Smooth muscle cell (in vitro differentiated cells): ENCODE measurements at regions not wholly inside any gene's neighbourhood (a gene's known extent, or its start where the extent isn't known, plus 50 kb on each side); places are given as distances from the start of the nearest gene placed in this dataset.

Experiments used
- DNase-seq: peaks from one replicate; lab custom pipeline; 2025; ENCODE audit not compliant: unreplicated experiment; lab: John Stamatoyannopoulos, UW
- H2AFZ ChIP-seq: fragments of 200-600 bp; sonication (generic); 2 replicates; pipeline ENCODE4 v1.6.0; 2016; ENCODE audit warnings: antibody characterized with exemption, low read depth, mild to moderate bottlenecking
- H3F3A ChIP-seq: fragments of 200-600 bp; sonication (generic); 2 replicates; pipeline ENCODE4 v1.6.0; 2017; ENCODE audit warnings: antibody characterized with exemption, low read depth
- H3K27ac ChIP-seq: fragments of 200-600 bp; sonication (generic); 2 replicates; pipeline ENCODE4 v1.5.1; 2016; ENCODE audit warnings: low read depth, mild to moderate bottlenecking
- H3K27me3 ChIP-seq: fragments of 200-600 bp; sonication (generic); 2 replicates; pipeline ENCODE4 v1.6.1; 2016; ENCODE audit warnings: low read depth, mild to moderate bottlenecking
- H3K36me3 ChIP-seq: fragments of 200-600 bp; sonication (generic); 2 replicates; pipeline ENCODE4 v1.5.1; 2016; ENCODE audit warnings: low read depth
- H3K4me1 ChIP-seq: fragments of 200-600 bp; sonication (generic); 2 replicates; pipeline ENCODE4 v1.5.1; 2016; ENCODE audit warnings: low read depth
- H3K4me2 ChIP-seq: fragments of 200-600 bp; sonication (generic); 2 replicates; pipeline ENCODE4 v1.6.0; 2016; ENCODE audit warnings: mild to moderate bottlenecking
- H3K4me3 ChIP-seq: fragments of 200-600 bp; sonication (generic); 2 replicates; pipeline ENCODE4 v1.5.1; 2016; ENCODE audit warnings: mild to moderate bottlenecking
- H3K79me2 ChIP-seq: fragments of 200-600 bp; sonication (generic); 2 replicates; pipeline ENCODE4 v1.6.0; 2016; ENCODE audit warnings: low read depth, mild to moderate bottlenecking
- H3K9ac ChIP-seq: fragments of 200-600 bp; sonication (generic); 2 replicates; pipeline ENCODE4 v1.6.0; 2016; ENCODE audit warnings: low read depth
- H3K9me3 ChIP-seq: fragments of 200-600 bp; sonication (generic); replicated peaks from 2 replicates; pipeline ENCODE4 v1.5.1; 2016; ENCODE audit warnings: low read depth
- H4K20me1 ChIP-seq: fragments of 200-600 bp; sonication (generic); 2 replicates; pipeline ENCODE4 v1.6.0; 2016; ENCODE audit warnings: low read depth
- CTCF ChIP-seq: fragments of 200-600 bp; sonication (generic); IDR thresholded peaks from 2 replicates; pipeline ENCODE4 v1.5.1; 2017; ENCODE audit warnings: borderline replicate concordance, mild to moderate bottlenecking, antibody characterized with exemption; ENCODE audit not compliant: insufficient read depth, poor library complexity, severe bottlenecking
- WGBS: methylation state at CpG from one replicate; pipeline ENCODE4 v1.1.7; 2016; ENCODE audit warnings: low lambda C conversion rate; 5-methylcytosine and 5-hydroxymethylcytosine counted together

- H3K9ac ChIP-seq, result peak overlapping the region; percentile 74
- H4K20me1 ChIP-seq, result no peaks in the 10 kb centered on the region
- no peaks in the 10 kb centered on the region for H3K27me3 ChIP-seq
- peak overlapping the region; percentile 91 for H3K27ac ChIP-seq
- H3K9me3 ChIP-seq, result no peaks in the 10 kb centered on the region
- 51% methylated on average over 5 of the region's 5 CpGs for WGBS
- TF ChIP-seq CTCF, result no peak
- H3K36me3 ChIP-seq, result no peaks in the 10 kb centered on the region
- H3F3A ChIP-seq, result peaks cover 6% of the 10 kb centered on the region
- no peaks in the 10 kb centered on the region for H3K4me1 ChIP-seq
- no peak for DNase-seq
- H2AFZ ChIP-seq, result no peak overlapping the region
- H3K4me3 ChIP-seq, result no peak overlapping the region
- peak overlapping the region; percentile 46 for H3K4me2 ChIP-seq
- no peaks in the 10 kb centered on the region for H3K79me2 ChIP-seq
Measured at GRCh38 chr20:22920898-22921297, 114.2 kb upstream of the SSTR4 start.

- Histone ChIP-seq H3K36me3 (no peaks in the 10 kb centered on the region), H3K27ac (peak overlapping the region; percentile 91), H4K20me1 (no peaks in the 10 kb centered on the region), H3K4me2 (peak overlapping the region; percentile 46), H3K27me3 (no peaks in the 10 kb centered on the region), H3K4me1 (no peaks in the 10 kb centered on the region), H3K79me2 (no peaks in the 10 kb centered on the region), H3K9ac (peak overlapping the region; percentile 74), H3K9me3 (no peaks in the 10 kb centered on the region), H2AFZ (no peak overlapping the region), H3F3A (peaks cover 6% of the 10 kb centered on the region), H3K4me3 (no peak overlapping the region)
- no peak for TF ChIP-seq CTCF
- WGBS, result 19% methylated on average over 7 of the region's 7 CpGs
- no peak for DNase-seq
Measured at GRCh38 chr20:22921595-22922421, 113.3 kb upstream of the SSTR4 start.

- no peaks in the 10 kb centered on the region for H3K79me2 ChIP-seq
- no peak overlapping the region for H2AFZ ChIP-seq
- no peaks in the 10 kb centered on the region for H3K4me1 ChIP-seq
- H3K36me3 ChIP-seq, result no peaks in the 10 kb centered on the region
- H3K27me3 ChIP-seq, result no peaks in the 10 kb centered on the region
- peaks cover 6% of the 10 kb centered on the region for H3F3A ChIP-seq
- no peaks in the 10 kb centered on the region for H4K20me1 ChIP-seq
- 87% methylated on average over 2 of the region's 2 CpGs for WGBS
- H3K4me3 ChIP-seq, result no peak overlapping the region
- H3K27ac ChIP-seq, result peak overlapping the region; percentile 91
- H3K9me3 ChIP-seq, result no peaks in the 10 kb centered on the region
- DNase-seq, result no peak
- H3K4me2 ChIP-seq, result peak overlapping the region; percentile 46
- TF ChIP-seq CTCF, result no peak
- no peak overlapping the region for H3K9ac ChIP-seq
Measured at GRCh38 chr20:22922987-22923386, 112.1 kb upstream of the SSTR4 start.
